IPS-NIHi7 (cell line): ENCODE measurements at regions not wholly inside any gene's neighbourhood (a gene's known extent, or its start where the extent isn't known, plus 50 kb on each side); places are given as distances from the start of the nearest gene placed in this dataset.

Experiments used
- DNase-seq: peaks from one replicate; pipeline ENCODE4 v3.0.0; 2012; ENCODE audit warnings: mixed read lengths; ENCODE audit errors: extremely low spot score

- DNase-seq, result no peak
Observed at GRCh38 chr5:89729623-89730301, 679.8 kb downstream of the CETN3 start.

DNA sequence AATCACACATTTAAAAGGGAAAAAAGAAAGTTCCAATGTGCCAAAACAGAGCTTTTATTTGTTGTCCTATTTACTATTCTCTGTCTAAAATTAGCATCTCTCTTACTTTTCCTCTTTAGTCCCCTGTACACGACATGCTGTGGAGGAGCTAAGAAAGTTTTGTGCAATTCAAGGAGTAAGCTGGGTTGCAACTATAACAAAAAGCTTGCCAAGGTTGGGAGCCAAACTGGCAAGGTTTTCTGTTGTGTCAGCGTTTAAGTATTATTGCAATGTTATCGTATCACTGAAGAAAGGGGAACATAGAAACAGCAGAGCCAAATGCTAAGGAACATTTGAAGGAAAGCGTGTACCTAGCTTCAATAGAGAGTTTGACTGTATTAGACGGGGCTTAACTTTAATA, 680.8 kb downstream of the CETN3 start:
- DNase-seq, result no peak

GRCh38 chr5:89728134-89728533, 681.4 kb downstream of the CETN3 start:
- no peak for DNase-seq

GRCh38 chr5:89724379-89725095, 685.0 kb downstream of the CETN3 start:
- DNase-seq, result no peak

DNA sequence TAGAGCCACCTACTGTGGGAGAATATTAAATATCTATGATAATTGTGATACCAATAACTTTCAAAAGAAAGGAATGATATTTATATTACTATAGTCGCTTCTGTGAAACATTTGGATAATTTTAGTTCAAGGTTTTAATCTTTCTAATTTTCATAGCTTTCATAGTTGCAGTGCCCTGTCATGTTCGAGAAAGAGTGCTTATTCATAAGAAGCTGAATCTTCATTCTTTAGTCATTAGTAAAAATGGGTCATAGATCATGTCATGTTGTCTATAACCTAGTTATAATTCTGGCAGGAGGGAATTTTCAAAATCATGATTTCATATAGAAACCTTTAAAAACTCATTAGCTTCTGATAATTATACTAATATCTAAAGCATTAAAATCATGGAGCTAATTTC, 685.6 kb downstream of the CETN3 start:
- no peak for DNase-seq

DNA sequence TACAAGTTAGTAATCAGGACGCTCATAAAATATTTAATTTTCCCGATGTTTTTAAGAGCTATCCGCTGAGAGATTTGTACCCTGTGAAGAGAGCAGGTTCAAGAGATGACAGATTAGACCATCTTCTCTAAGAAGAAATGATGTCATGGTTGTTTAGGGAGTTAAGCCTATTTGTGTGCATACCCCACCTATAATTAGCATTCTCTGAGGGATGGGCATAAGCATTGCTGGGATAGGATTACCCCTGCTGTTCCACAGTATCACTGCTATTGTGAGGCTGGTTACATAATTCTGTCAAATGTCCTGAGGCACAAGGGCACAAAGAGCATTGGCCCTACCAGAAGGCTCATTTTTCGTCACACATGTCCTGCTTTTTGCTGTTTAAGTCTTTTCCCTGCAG, 687.0 kb downstream of the CETN3 start:
- no peak for DNase-seq

DNA sequence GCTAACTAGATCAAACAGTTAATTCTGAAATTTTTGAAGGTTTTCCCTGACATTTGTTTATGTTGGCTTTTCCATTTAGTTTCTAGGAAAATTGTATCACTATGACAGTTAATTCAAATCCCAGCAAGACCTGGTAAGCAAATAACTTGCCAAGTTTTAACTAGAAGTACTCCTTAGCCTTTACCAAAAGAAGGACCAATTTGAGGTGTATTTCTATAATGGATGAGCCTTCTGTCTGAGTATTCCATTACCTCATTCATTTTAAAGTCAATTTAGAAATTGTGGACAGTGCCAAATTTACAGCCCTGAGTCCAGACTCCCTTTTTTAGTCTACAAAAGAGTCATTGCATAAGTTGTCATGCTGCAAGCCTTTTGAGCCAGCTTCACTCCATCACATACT, 687.6 kb downstream of the CETN3 start:
- DNase-seq, result no peak

- no peak for DNase-seq
Observed at GRCh38 chr5:89721353-89721752, 688.2 kb downstream of the CETN3 start.

GRCh38 chr5:89712134-89712700, 697.3 kb downstream of the CETN3 start:
- DNase-seq, result peak; percentile 14

GRCh38 chr5:89711526-89711925, 698.0 kb downstream of the CETN3 start:
- no peak for DNase-seq

GRCh38 chr5:89710006-89710405, 699.5 kb downstream of the CETN3 start:
- DNase-seq, result no peak

DNA sequence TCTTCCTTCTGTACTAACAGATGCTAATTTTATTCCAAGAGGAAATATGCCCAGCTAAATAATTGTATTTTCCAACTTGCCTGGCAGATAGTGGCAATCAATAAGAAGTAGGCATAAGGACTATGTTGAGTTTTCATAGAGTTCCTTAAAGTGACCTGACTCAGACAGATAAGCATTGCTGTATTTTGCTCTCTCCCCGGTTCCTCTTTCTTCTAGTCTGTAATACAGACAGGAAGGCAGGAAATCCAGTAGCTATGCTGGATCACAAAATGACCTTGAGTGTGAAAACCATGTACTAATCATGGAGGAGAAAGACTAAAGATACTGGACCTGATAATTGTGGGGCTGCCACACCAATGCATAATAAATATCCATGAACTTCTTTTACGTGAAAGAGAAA, 701.7 kb downstream of the CETN3 start:
- DNase-seq, result no peak

GRCh38 chr5:89706731-89707130, 702.8 kb downstream of the CETN3 start:
- DNase-seq, result no peak

GRCh38 chr5:89703817-89704216, 705.7 kb downstream of the CETN3 start:
- DNase-seq, result peak; percentile 57

- no peak for DNase-seq
Observed at GRCh38 chr5:89698028-89698427, 711.5 kb downstream of the CETN3 start.

- no peak for DNase-seq
Observed at GRCh38 chr5:89697581-89697980, 712.0 kb downstream of the CETN3 start.

DNA sequence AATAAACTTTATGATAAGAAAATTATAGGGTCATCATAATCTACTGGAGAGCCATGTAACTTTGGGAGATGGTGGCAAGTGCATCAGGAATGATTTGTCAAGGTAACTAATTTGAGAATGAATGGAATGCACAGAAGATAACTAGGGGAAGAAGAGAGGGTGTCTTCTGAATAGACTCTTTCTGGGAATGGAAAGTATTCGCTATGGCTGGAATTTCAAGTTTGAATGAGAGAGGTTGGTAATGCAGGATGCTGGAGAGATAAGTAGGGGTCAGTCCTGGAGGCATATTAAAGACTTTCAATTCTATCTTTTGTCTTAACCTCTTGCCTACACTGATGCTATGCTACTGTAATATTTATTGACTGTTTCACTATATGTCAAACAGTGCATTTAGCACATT, 714.2 kb downstream of the CETN3 start:
- DNase-seq, result no peak

DNA sequence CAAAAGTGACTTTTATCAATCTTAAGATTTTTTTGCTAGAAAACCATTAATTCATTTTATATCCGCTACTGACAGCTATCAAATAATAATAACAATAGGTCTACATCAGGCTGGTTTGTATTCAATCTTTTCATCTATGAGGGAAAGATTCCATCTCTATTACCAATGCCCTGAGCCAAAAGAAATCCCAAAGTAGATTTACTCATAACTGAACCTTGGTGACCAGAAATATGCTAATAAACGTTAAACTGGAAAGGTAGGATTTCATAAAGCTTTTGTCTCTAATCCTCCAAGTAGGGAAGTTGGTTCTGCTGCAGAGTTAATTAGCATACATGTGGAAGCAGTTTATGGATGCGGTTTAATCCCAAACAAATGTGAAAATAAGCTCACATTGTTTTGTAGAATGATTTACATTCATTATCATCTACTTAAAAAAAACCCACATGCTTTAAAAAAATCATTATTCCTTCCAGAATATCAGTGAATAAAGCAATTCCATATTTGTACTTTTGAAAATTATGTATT, 715.5 kb downstream of the CETN3 start:
- no peak for DNase-seq

DNA sequence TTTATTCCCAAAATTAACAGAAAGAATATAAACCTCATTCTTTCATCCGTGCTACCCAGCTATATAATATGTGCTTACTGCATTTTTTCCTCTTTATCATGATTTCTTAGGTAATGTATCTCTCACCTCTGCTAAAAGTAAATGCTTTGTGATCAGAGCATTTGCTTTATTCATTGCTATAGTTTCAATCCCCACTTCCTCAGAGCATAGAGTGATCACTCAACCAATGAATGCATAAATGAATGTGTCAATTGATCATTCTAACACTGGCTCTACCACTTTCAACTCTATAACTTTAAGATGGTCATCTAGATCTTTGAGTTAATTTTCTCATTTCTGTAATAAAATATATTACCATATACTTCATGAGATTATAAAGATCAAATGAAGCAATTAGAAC, 719.2 kb downstream of the CETN3 start:
- DNase-seq, result no peak

- DNase-seq, result no peak
Observed at GRCh38 chr5:89686081-89686765, 723.3 kb downstream of the CETN3 start.

DNA sequence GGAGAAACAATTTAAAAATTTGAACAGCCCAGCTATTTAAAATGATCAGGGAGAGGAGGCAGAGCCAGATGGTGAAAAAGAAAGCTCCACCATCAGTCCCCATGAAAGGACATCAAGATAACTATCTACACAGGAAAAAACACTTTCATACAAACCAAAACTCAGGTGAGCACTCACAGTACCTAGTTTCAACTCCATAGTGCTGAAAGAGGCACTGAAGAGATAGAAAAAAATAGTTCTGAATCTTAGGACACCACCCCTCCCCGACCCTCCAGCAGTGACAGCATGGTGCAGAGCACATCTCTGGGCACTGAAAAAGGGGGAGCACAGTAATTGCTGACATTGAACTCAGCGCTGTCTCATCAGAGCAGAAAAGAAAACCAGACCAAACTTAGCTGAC, 732.9 kb downstream of the CETN3 start:
- DNase-seq, result no peak

DNA sequence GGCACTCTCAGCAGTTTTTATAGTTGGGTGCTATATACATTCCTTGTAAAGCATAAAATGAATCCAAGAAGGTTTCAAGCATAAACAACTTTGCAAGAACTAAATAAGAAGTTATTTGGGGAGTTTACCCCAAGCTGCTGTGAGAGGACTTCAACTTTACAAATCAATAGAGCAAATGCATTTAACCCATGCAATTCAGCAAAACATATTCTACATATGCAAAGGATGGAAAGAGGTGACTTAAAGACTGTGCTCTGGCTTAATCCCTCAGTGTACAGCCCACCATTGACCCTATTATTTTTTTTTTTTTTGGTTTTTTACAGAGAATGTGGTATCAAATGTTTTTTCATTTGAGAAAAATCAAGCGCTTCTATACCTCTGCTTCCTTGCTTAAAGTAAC, 736.5 kb downstream of the CETN3 start:
- no peak for DNase-seq
